Lower lobe of right lung (tissue), 2 donors: ENCODE measurements at regions not wholly inside any gene's neighbourhood (a gene's known extent, or its start where the extent isn't known, plus 50 kb on each side); places are given as distances from the start of the nearest gene placed in this dataset.

Source experiments
- ATAC-seq, 2 donors: fragments of 200-7000 bp; cut with Tn5 transposase; one replicate each; pipeline ENCODE4 v1.9.1; 2020 to 2022; ENCODE audit warnings: mild to moderate bottlenecking in 2 of 2, moderate library complexity in 2 of 2
- DNase-seq: peaks from one replicate; pipeline ENCODE4 v3.0.0-alpha.2; 2020
- H3K27ac ChIP-seq: fragments of 200-600 bp; one replicate; pipeline ENCODE4 v1.8.0; 2022
- H3K27me3 ChIP-seq: fragments of 200-600 bp; one replicate; pipeline ENCODE4 v1.8.0; 2022; ENCODE audit warnings: low read depth
- H3K36me3 ChIP-seq: fragments of 200-600 bp; one replicate; pipeline ENCODE4 v1.8.0; 2022; ENCODE audit warnings: mild to moderate bottlenecking
- H3K4me1 ChIP-seq: fragments of 200-600 bp; one replicate; pipeline ENCODE4 v1.8.0; 2022
- H3K4me3 ChIP-seq: fragments of 200-600 bp; one replicate; pipeline ENCODE4 v1.8.0; 2022; ENCODE audit warnings: mild to moderate bottlenecking
- H3K9me3 ChIP-seq: fragments of 200-600 bp; one replicate; pipeline ENCODE4 v1.8.0; 2022
- CTCF ChIP-seq: fragments of 200-600 bp; IDR thresholded peaks from one replicate; pipeline ENCODE4 v1.8.0; 2022; ENCODE audit warnings: antibody characterized with exemption, mild to moderate bottlenecking
- intact Hi-C: fragments of 100-400 bp; cut with DNase I; formaldehyde crosslinking; loops from one replicate; pipeline ENCODE4 v1.11.0; 2022
- donor health status: DM: no; HTN: yes; CAD: no; lungs with severe emphysema.

DNA sequence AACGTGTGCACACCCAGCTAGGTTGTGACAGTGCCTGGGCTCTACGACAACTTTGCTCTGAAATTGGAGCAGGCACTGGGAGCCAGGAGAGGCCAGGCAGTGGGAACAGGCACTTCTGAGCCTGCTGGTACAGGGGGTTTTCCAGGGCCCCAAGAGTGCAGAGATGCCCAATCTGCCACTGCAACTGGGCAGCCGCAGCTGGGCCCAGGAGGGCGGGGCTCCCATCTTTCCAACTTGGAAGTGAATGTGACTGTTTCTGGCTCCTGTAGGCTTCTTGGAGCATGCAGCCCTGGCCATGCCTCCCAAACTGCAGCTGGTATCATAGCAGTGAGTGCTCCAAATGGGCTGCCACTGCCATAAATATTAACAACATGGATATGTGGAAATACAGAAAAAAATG, 465.1 kb upstream of the PABPC4L start:
- Histone ChIP-seq H3K4me3 (no peak overlapping the region), H3K27me3 (no peaks in the 10 kb centered on the region), H3K4me1 (no peaks in the 10 kb centered on the region), H3K36me3 (no peaks in the 10 kb centered on the region), H3K27ac (no peak overlapping the region), H3K9me3 (no peaks in the 10 kb centered on the region)
- intact Hi-C loops, result no loop called here
- no peak for TF ChIP-seq CTCF
- DNase-seq, result no peak
- no peak for ATAC-seq

- TF ChIP-seq CTCF, result no peak
- Histone ChIP-seq H3K27ac (no peak overlapping the region), H3K36me3 (no peaks in the 10 kb centered on the region), H3K4me1 (no peaks in the 10 kb centered on the region), H3K4me3 (no peak overlapping the region), H3K27me3 (no peaks in the 10 kb centered on the region), H3K9me3 (no peaks in the 10 kb centered on the region)
- ATAC-seq (no peak), DNase-seq (no peak)
- intact Hi-C loops, result no loop called here
These were observed 463.8 kb upstream of the PABPC4L start for GRCh38 chr4:134665429-134665828.

GRCh38 chr4:134663742-134664141, 462.2 kb upstream of the PABPC4L start:
- Histone ChIP-seq H3K4me3 (no peak overlapping the region), H3K27ac (no peak overlapping the region), H3K9me3 (no peaks in the 10 kb centered on the region), H3K36me3 (no peaks in the 10 kb centered on the region), H3K27me3 (no peaks in the 10 kb centered on the region), H3K4me1 (no peaks in the 10 kb centered on the region)
- ATAC-seq (no peak), DNase-seq (no peak)
- intact Hi-C loops, result no loop called here
- no peak for TF ChIP-seq CTCF

DNA sequence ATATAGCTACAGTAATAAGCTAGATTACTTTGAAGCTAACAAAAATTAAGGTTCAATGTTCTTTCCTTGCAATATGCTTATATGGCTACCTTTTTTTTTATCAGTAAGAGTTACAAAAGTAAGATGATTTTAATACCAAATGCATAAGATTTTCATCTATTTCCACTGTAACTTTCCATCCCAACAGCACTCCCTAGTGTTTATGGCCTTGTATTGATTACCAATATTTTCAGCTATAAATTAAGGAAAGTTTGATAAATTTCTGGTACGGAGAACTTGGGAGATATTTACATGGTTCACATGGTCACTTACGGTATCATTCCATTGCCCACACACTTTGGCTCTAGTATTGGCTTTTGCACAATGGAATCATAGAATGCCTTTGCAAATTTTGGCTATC, 448.9 kb upstream of the PABPC4L start:
- ATAC-seq, result no peak
- TF ChIP-seq CTCF, result no peak
- H3K27ac ChIP-seq, result no peak overlapping the region
- no peak for DNase-seq
- H3K9me3 ChIP-seq, result no peaks in the 10 kb centered on the region
- intact Hi-C loops, result no loop called here
- H3K36me3 ChIP-seq, result no peaks in the 10 kb centered on the region
- no peak overlapping the region for H3K4me3 ChIP-seq
- no peaks in the 10 kb centered on the region for H3K4me1 ChIP-seq
- H3K27me3 ChIP-seq, result no peaks in the 10 kb centered on the region

- intact Hi-C loops, result no loop called here
- no peak for TF ChIP-seq CTCF
- no peaks in the 10 kb centered on the region for H3K9me3 ChIP-seq
These were observed 444.2 kb upstream of the PABPC4L start for GRCh38 chr4:134645778-134646177.

More at GRCh38 chr4:134645778-134646177, 444.2 kb upstream of the PABPC4L start:
- no peaks in the 10 kb centered on the region for H3K27me3 ChIP-seq
- H3K4me1 ChIP-seq, result no peaks in the 10 kb centered on the region
- no peak for ATAC-seq
- no peak for DNase-seq
- H3K4me3 ChIP-seq, result no peak overlapping the region
- H3K27ac ChIP-seq, result no peak overlapping the region
- H3K36me3 ChIP-seq, result no peaks in the 10 kb centered on the region
